ENCODE measurements at regions not wholly inside any gene's neighbourhood (a gene's known extent, or its start where the extent isn't known, plus 50 kb on each side); places are given as distances from the start of the nearest gene placed in this dataset.

DNA sequence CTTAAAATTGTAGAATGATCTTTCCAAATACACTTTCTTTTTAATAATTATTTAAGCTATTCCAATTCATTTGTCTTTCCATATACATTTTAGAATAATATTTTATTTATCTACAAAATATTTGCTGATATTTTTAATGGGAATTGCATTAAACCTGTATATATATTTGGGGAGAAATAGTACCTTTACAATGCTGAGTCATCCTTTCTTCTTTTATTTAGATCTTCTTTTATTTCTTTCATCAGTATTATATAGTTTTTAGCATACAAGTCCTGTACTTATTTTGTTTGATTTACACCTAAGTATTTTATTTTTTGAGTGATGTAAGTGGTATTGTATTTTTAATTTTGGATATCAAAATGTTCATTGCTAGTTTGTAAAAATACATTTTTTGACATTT is 639.5 kb upstream of the GOT2 start:
- no peaks in the 10 kb centered on the region for H3K27me3 ChIP-seq (replicated peaks)
- H3K36me3 ChIP-seq (replicated peaks), result no peaks in the 10 kb centered on the region
- TF ChIP-seq, protein P1, sequence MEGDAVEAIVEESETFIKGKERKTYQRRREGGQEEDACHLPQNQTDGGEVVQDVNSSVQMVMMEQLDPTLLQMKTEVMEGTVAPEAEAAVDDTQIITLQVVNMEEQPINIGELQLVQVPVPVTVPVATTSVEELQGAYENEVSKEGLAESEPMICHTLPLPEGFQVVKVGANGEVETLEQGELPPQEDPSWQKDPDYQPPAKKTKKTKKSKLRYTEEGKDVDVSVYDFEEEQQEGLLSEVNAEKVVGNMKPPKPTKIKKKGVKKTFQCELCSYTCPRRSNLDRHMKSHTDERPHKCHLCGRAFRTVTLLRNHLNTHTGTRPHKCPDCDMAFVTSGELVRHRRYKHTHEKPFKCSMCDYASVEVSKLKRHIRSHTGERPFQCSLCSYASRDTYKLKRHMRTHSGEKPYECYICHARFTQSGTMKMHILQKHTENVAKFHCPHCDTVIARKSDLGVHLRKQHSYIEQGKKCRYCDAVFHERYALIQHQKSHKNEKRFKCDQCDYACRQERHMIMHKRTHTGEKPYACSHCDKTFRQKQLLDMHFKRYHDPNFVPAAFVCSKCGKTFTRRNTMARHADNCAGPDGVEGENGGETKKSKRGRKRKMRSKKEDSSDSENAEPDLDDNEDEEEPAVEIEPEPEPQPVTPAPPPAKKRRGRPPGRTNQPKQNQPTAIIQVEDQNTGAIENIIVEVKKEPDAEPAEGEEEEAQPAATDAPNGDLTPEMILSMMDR (IDR thresholded peaks at IDR 0.05; ENCODE audit: low read depth, low read length, missing control alignments), result no peak
- H3K27ac ChIP-seq, result no peak overlapping the region
- DNase-seq, result no peak
- in situ Hi-C loops (cut with HindIII; ENCODE audit: low pct_ligation_motif_present, low sequenced_read_pairs), result no loop called here
- H3K4me3 ChIP-seq (ENCODE audit: low read depth, low read length), result no peak overlapping the region

DNA sequence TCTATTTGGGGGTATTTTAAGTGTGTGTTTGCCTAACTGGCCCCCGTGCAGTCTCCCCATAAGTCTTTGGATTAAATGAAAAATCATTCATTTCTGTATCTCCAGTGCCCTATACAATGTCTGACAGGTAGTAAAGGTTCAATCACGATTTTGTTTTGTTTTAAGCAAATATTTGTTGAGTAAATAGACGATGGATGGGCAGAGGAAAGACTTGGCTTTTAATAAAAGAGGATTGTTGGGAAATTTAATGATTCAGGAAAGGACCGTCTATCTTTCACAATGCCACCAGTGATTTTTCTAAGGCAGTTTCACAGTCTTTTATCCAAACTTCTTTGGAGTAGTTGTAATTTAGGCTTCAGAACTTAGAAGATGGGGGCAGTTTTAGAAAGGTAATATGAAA is 636.6 kb upstream of the GOT2 start:
- Histone ChIP-seq H3K4me3 (ENCODE audit: low read depth, low read length) (no peak overlapping the region), H3K36me3 (replicated peaks) (no peaks in the 10 kb centered on the region), H3K27ac (no peak overlapping the region), H3K27me3 (replicated peaks) (no peaks in the 10 kb centered on the region)
- in situ Hi-C loops (cut with HindIII; ENCODE audit: low pct_ligation_motif_present, low sequenced_read_pairs), result no loop called here
- TF ChIP-seq, protein P1 (IDR thresholded peaks at IDR 0.05; ENCODE audit: low read depth, low read length, missing control alignments), result no peak
- no peak for DNase-seq

GRCh38 chr16:59369523-59369922 is 635.4 kb upstream of the GOT2 start:
- Histone ChIP-seq H3K4me3 (ENCODE audit: low read depth, low read length) (no peak overlapping the region), H3K27ac (no peak overlapping the region), H3K27me3 (replicated peaks) (no peaks in the 10 kb centered on the region), H3K36me3 (replicated peaks) (no peaks in the 10 kb centered on the region)
- in situ Hi-C loops (cut with HindIII; ENCODE audit: low pct_ligation_motif_present, low sequenced_read_pairs), result no loop called here
- no peak for DNase-seq
- TF ChIP-seq, protein P1 (IDR thresholded peaks at IDR 0.05; ENCODE audit: low read depth, low read length, missing control alignments), result no peak

GRCh38 chr16:59368586-59368985 is 634.5 kb upstream of the GOT2 start:
- no peak for DNase-seq
- TF ChIP-seq, protein P1 (IDR thresholded peaks at IDR 0.05; ENCODE audit: low read depth, low read length, missing control alignments), result no peak
- H3K27me3 ChIP-seq (replicated peaks), result no peaks in the 10 kb centered on the region
- H3K27ac ChIP-seq, result no peak overlapping the region
- H3K36me3 ChIP-seq (replicated peaks), result no peaks in the 10 kb centered on the region
- H3K4me3 ChIP-seq (ENCODE audit: low read depth, low read length), result no peak overlapping the region
- in situ Hi-C loops (cut with HindIII; ENCODE audit: low pct_ligation_motif_present, low sequenced_read_pairs), result no loop called here

- TF ChIP-seq, protein P1 (IDR thresholded peaks at IDR 0.05; ENCODE audit: low read depth, low read length, missing control alignments), result no peak
- in situ Hi-C loops (cut with HindIII; ENCODE audit: low pct_ligation_motif_present, low sequenced_read_pairs), result no loop called here
- H3K36me3 ChIP-seq (replicated peaks), result no peaks in the 10 kb centered on the region
- no peaks in the 10 kb centered on the region for H3K27me3 ChIP-seq (replicated peaks)
- DNase-seq, result peak; percentile 5
- no peak overlapping the region for H3K4me3 ChIP-seq (ENCODE audit: low read depth, low read length)
- H3K27ac ChIP-seq, result no peak overlapping the region
Measured at GRCh38 chr16:59356709-59357108, 622.6 kb upstream of the GOT2 start.

- TF ChIP-seq, protein P1 (IDR thresholded peaks at IDR 0.05; ENCODE audit: low read depth, low read length, missing control alignments), result no peak
- H3K4me3 ChIP-seq (ENCODE audit: low read depth, low read length), result no peak overlapping the region
- no peak for DNase-seq
- no peaks in the 10 kb centered on the region for H3K36me3 ChIP-seq (replicated peaks)
- H3K27ac ChIP-seq, result no peak overlapping the region
- H3K27me3 ChIP-seq (replicated peaks), result no peaks in the 10 kb centered on the region
- in situ Hi-C loops (cut with HindIII; ENCODE audit: low pct_ligation_motif_present, low sequenced_read_pairs), result no loop called here
Measured at GRCh38 chr16:59356144-59356543, 622.0 kb upstream of the GOT2 start.
